K562 (cell line): ENCODE measurements at regions not wholly inside any gene's neighbourhood (a gene's known extent, or its start where the extent isn't known, plus 50 kb on each side); places are given as distances from the start of the nearest gene placed in this dataset.

Experiments
- ATAC-seq: fragments of 200-7000 bp; cut with Tn5 transposase; 3 replicates; pipeline ENCODE4 v1.9.1; 2020; ENCODE audit warnings: moderate library complexity
- BruUV-seq: library from RNA; stranded (reverse); fragments of 400-500 nt; replicated peaks from 2 replicates; lab custom pipeline; 2021; lab: Mats Ljungman, UMichigan
- CTCF ChIA-PET: fragments of 300-600 bp; formaldehyde crosslinking; extraction: SDS; loops from one replicate; lab custom pipeline; 2021; ENCODE audit warnings: low intra/inter-chr PET ratio; lab: Yijun Ruan, JAX
- POLR2A ChIA-PET: fragments of 300-600, 350-650 bp; sonication (Branson Sonifier 250); formaldehyde crosslinking; extraction: SDS; loops from one replicate; lab custom pipeline; 2021; ENCODE audit warnings: antibody characterized with exemption, inconsistent platforms; lab: Yijun Ruan, JAX
- DNase-seq, 4 experiments: peaks; one replicate each; pipeline versions ENCODE4 v3.0.0 to v3.0.0-alpha.2; 2011 to 2018; ENCODE audit warnings: low spot score in 3 of 4, mixed read lengths in 3 of 4; ENCODE audit errors: extremely low read depth in 1 of 4
- FAIRE-seq: peaks from 2 replicates; lab custom pipeline; 2011; peaks lifted over from hg19 to GRCh38; lab: Jason Lieb, UNC
- H2AFZ ChIP-seq: 2 replicates; pipeline ENCODE4 v1.6.0; 2011; ENCODE audit warnings: low read depth, low read length, control low read depth, inconsistent platforms
- H3K27ac ChIP-seq: fragments of 200-600 bp; 3 replicates; pipeline ENCODE4 v1.8.0; 2011; ENCODE audit warnings: low read depth, mild to moderate bottlenecking, control low read depth, inconsistent platforms, low read length, moderate library complexity, mixed read lengths; ENCODE audit errors: extremely low read depth
- H3K27me3 ChIP-seq, 2 experiments: fragments of 300-600 bp in 1 of 2; 2 replicates in 1 of 2; 3 replicates in 1 of 2; pipeline versions ENCODE4 v1.6.0 to v1.8.0; 2011; ENCODE audit warnings: inconsistent platforms in 2 of 2, low read length in 2 of 2, mild to moderate bottlenecking in 1 of 2, mixed read lengths in 1 of 2, moderate library complexity in 1 of 2; ENCODE audit not compliant: control insufficient read depth in 2 of 2, insufficient read depth in 2 of 2
- H3K36me3 ChIP-seq: fragments of 300-600 bp; 3 replicates; pipeline ENCODE4 v1.8.0; 2011; ENCODE audit warnings: mild to moderate bottlenecking, low read length, inconsistent platforms; ENCODE audit not compliant: control insufficient read depth, insufficient read depth
- H3K4me1 ChIP-seq, 2 experiments: fragments of 200-600 bp in 1 of 2; replicated peaks in 1 of 2; 2 replicates in 1 of 2; 3 replicates in 1 of 2; pipeline versions ENCODE4 v1.5.1 to v1.8.0; 2011; ENCODE audit warnings: inconsistent platforms in 2 of 2, low read length in 2 of 2, mild to moderate bottlenecking in 1 of 2, mixed read lengths in 1 of 2, moderate library complexity in 1 of 2; ENCODE audit not compliant: control insufficient read depth in 2 of 2, insufficient read depth in 2 of 2
- H3K4me2 ChIP-seq: 2 replicates; pipeline ENCODE4 v1.6.1; 2011; ENCODE audit warnings: low read length, control low read depth, inconsistent platforms, mixed read lengths; ENCODE audit not compliant: insufficient read depth
- H3K4me3 ChIP-seq: fragments of 200-600 bp; sonication (generic), shearing (Covaris generic); 2 replicates; pipeline ENCODE4 v1.5.1; 2016; ENCODE audit warnings: control low read depth, inconsistent platforms
- H3K79me2 ChIP-seq: fragments of 200-600 bp; 3 replicates; pipeline ENCODE4 v1.8.0; 2011; ENCODE audit warnings: low read length, inconsistent platforms; ENCODE audit not compliant: control insufficient read depth, insufficient read depth
- H3K9ac ChIP-seq, 2 experiments: 2 replicates each; pipeline versions ENCODE4 v1.6.0 to v1.6.1; 2011; ENCODE audit warnings: low read depth in 2 of 2, low read length in 2 of 2, control low read depth in 1 of 2, inconsistent platforms in 1 of 2, mild to moderate bottlenecking in 1 of 2, mixed read lengths in 1 of 2; ENCODE audit not compliant: insufficient read depth in 1 of 2
- H3K9me1 ChIP-seq: one replicate; pipeline ENCODE4 v1.6.0; 2011; ENCODE audit warnings: inconsistent platforms, mild to moderate bottlenecking, low read length, moderate library complexity; ENCODE audit not compliant: control insufficient read depth, insufficient read depth
- H3K9me3 ChIP-seq: replicated peaks from 2 replicates; pipeline ENCODE4 v1.5.1; 2011; ENCODE audit warnings: low read depth, low read length, inconsistent platforms; ENCODE audit not compliant: control insufficient read depth, insufficient read depth
- H4K20me1 ChIP-seq: replicated peaks from 2 replicates; pipeline ENCODE4 v1.6.1; 2011; ENCODE audit warnings: low read length, inconsistent platforms, mixed read lengths; ENCODE audit not compliant: control insufficient read depth, insufficient read depth
- POLR2G ChIP-seq: fragments of 200-400 bp; formaldehyde crosslinking; IDR thresholded peaks from 2 replicates; pipeline ENCODE4 v1.6.1; 2017; ENCODE audit warnings: low read depth, mild to moderate bottlenecking, antibody characterized with exemption, low read length, moderate library complexity
- RAD21 ChIP-seq, 2 experiments: fragments of 250-450 bp in 1 of 2; fragments of 450-650 bp in 1 of 2; sonication (Bioruptor Pico) in 1 of 2; formaldehyde crosslinking in 1 of 2; IDR thresholded peaks in 1 of 2; conservative IDR thresholded peaks in 1 of 2; 2 replicates each; pipeline versions ENCODE4 v1.4.0 to v1.8.0; 2020 to 2022; ENCODE audit warnings: mild to moderate bottlenecking in 2 of 2, moderate library complexity in 1 of 2
- RBM17 ChIP-seq: fragments of 200-400 bp; formaldehyde crosslinking; IDR thresholded peaks from 2 replicates; pipeline ENCODE4 v1.6.1; 2017; ENCODE audit warnings: low read depth, mild to moderate bottlenecking, low read length, borderline replicate concordance
- SRSF3 ChIP-seq: fragments of 200-400 bp; formaldehyde crosslinking; IDR thresholded peaks from 2 replicates; pipeline ENCODE4 v1.6.1; 2016; ENCODE audit warnings: mild to moderate bottlenecking, low read length, moderate library complexity; ENCODE audit not compliant: insufficient read depth
- WGBS: fragments of 100-300 bp; shearing (Covaris generic); methylation state at CpG from one replicate; pipeline ENCODE4 v1.1.6; 2016; ENCODE audit warnings: low coverage, mixed read lengths; ENCODE audit not compliant: insufficient coverage; ENCODE audit errors: missing lambda C conversion rate; 5-methylcytosine and 5-hydroxymethylcytosine counted together
- in situ Hi-C: fragments of 300-500 bp; cut with MboI; formaldehyde crosslinking; loops from 4 replicates; pipeline ENCODE4 v1.15.0; 2018; ENCODE audit warnings: inconsistent platforms, mixed read lengths
- intact Hi-C: fragments of 100-400 bp; cut with micrococcal nuclease; formaldehyde crosslinking; loops from 2 replicates; pipeline ENCODE4 v1.14.2; 2022
- TF ChIP-seq, protein P1 (sequence below), 3 experiments: IDR thresholded peaks in 2 of 3; conservative IDR thresholded peaks in 1 of 3; 2 replicates each; pipeline ENCODE4 v1.5.1; 2011 to 2012; ENCODE audit warnings: low read length in 3 of 3, mild to moderate bottlenecking in 3 of 3, control low read depth in 2 of 3, improper control_type of control experiment in 1 of 3, inconsistent platforms in 1 of 3, low read depth in 1 of 3, mixed read lengths in 1 of 3, moderate library complexity in 1 of 3; ENCODE audit not compliant: insufficient read depth in 2 of 3

DNA sequence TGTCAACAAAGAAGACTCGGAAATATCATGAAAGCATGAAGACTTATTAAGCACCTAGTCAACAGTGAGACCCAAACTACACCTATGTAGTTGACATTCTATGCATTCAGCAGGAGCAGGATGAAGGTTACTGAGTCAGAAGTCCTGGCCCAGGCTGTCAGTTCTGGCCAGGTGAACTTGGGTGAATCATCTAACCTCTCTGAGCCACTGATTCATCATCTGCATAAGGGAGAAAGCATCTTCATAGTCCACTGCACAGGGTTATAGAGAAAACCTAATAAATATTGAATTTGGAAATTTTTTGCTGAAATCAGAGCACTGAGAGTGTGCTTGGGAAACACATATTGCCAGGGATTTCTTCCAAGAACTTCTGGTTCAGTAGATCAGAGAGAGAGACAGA is 296.0 kb upstream of the SFRP2 start (continued):
- no peak for TF ChIP-seq POLR2G
- no peak for TF ChIP-seq RBM17

DNA sequence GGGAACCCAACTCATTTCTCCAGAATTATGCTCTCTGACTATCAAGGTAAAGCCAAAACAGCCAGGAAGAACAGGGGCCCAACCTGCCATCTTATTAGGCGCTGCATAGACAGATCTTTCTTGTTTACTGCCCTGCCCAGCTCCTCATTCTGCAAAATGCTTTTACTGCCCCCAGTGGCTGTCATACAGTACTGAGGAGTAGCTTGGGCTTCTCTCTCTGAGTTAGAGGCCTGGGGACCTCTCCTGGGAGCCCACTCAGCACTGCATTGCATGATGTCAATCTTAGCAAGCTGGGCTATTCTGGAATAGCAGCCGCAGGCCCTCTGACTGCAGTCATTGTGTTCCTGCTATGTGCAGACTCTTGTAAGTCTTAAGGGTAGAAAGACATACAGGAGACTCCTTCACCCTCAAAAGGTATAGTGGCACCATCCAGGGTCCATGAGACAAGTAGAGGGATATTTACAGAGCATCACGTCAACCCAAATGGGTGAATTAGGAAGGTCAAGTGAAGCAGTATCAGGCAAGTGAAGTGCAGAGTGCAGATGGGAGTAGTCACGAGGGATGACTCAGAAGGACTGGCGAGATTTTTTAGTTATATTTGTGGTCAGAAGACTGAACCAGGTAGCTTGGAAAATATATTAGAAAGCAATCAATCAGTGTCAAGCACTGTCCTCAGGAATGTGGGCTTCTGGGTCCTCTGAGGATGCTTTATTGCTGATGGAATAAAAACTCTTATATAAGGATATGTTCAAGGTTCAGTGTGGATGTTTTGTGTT is 294.1 kb upstream of the SFRP2 start:
- FAIRE-seq, result no peak
- in situ Hi-C loops, result no loop called here
- H3K4me2 ChIP-seq, result no peak overlapping the region
- H3K27me3 ChIP-seq, result no peaks in the 10 kb centered on the region
- no peak overlapping the region for H3K27ac ChIP-seq
- DNase-seq, result peak; percentile 8 to 20 (median 15)
- no peaks in the 10 kb centered on the region for H3K79me2 ChIP-seq
- H4K20me1 ChIP-seq, result no peaks in the 10 kb centered on the region
- CTCF ChIA-PET, result no interaction called here
- H3K9me3 ChIP-seq, result no peaks in the 10 kb centered on the region
- no peak overlapping the region for H2AFZ ChIP-seq
- no peaks in the 10 kb centered on the region for H3K9me1 ChIP-seq
- TF ChIP-seq RAD21 (CRISPR knock-in tag; conservative IDR thresholded peaks at IDR 0.05 in 1 of 2, IDR thresholded peaks at IDR 0.05 in 1 of 2) (peak in 1 of 2 experiments; percentile 46; a peak in 2 of 4 replicates), SRSF3 (no peak)
- TF ChIP-seq, protein P1, sequence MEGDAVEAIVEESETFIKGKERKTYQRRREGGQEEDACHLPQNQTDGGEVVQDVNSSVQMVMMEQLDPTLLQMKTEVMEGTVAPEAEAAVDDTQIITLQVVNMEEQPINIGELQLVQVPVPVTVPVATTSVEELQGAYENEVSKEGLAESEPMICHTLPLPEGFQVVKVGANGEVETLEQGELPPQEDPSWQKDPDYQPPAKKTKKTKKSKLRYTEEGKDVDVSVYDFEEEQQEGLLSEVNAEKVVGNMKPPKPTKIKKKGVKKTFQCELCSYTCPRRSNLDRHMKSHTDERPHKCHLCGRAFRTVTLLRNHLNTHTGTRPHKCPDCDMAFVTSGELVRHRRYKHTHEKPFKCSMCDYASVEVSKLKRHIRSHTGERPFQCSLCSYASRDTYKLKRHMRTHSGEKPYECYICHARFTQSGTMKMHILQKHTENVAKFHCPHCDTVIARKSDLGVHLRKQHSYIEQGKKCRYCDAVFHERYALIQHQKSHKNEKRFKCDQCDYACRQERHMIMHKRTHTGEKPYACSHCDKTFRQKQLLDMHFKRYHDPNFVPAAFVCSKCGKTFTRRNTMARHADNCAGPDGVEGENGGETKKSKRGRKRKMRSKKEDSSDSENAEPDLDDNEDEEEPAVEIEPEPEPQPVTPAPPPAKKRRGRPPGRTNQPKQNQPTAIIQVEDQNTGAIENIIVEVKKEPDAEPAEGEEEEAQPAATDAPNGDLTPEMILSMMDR (IDR thresholded peaks at IDR 0.05 in 2 of 3, conservative IDR thresholded peaks at IDR 0.05 in 1 of 3; ENCODE audit: insufficient read depth in 2 of 3, low read depth in 1 of 3, low read length in 3 of 3), result peak; percentile 44 to 64 (median 45); a peak in 5 of 6 replicates
- no peak overlapping the region for H3K9ac ChIP-seq
- H3K36me3 ChIP-seq, result no peaks in the 10 kb centered on the region
- intact Hi-C loops, result no loop called here
- no peaks in the 10 kb centered on the region for H3K4me1 ChIP-seq
- no peak overlapping the region for H3K4me3 ChIP-seq
- POLR2A ChIA-PET, result interaction anchor here (1.5 kb wide), 1 partner anchor 15 kb away, joined by 3 read pairs; no protein-coding TSS in a partner anchor
- BruUV-seq, result no TSS peak
- 0% methylated on average over 5 of the region's 5 CpGs for WGBS
- ATAC-seq, result peak; percentile 94
